ENCODE measurements at regions not wholly inside any gene's neighbourhood (a gene's known extent, or its start where the extent isn't known, plus 50 kb on each side); places are given as distances from the start of the nearest gene placed in this dataset.

DNA sequence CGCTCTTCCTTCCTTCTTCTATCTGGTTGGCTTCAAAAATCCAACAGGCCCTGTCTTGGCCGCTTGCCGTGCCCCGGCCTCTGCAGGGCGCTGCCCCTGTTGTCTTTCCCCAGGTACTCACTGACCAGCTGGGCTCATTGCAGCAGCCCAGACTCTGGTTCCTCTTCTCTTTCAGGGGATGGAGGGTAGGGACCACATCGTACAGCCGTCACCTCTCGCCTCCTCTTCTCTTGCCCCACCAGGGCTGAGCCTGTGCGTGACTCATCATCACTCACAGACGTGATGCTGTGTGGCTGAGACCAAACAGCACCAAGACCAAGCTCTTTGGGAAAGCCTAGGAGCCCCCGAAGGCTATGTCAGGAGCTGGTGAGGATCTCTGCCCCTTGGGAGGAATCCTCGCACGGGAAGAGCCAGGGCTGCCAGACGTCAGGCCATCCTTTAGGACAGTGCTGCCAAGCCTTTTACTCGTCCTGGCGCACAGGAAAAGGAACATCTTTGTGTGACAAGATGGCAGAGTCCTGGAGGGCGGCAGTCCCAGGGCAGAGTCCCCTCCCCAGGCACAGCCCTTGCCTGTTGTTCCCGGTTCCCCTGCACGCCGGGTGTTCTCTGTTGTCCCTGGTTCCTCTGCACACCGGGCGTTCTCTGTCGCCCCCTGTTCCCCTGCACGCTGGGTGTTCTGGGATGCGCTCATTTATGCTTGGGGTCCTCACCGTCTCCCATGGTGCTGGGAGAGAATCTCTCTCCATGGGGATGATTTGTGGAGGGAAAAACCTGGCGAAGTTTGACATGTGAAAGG is 188.5 kb upstream of the SHH start:
- TF ChIP-seq, protein P1, sequence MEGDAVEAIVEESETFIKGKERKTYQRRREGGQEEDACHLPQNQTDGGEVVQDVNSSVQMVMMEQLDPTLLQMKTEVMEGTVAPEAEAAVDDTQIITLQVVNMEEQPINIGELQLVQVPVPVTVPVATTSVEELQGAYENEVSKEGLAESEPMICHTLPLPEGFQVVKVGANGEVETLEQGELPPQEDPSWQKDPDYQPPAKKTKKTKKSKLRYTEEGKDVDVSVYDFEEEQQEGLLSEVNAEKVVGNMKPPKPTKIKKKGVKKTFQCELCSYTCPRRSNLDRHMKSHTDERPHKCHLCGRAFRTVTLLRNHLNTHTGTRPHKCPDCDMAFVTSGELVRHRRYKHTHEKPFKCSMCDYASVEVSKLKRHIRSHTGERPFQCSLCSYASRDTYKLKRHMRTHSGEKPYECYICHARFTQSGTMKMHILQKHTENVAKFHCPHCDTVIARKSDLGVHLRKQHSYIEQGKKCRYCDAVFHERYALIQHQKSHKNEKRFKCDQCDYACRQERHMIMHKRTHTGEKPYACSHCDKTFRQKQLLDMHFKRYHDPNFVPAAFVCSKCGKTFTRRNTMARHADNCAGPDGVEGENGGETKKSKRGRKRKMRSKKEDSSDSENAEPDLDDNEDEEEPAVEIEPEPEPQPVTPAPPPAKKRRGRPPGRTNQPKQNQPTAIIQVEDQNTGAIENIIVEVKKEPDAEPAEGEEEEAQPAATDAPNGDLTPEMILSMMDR (IDR thresholded peaks at IDR 0.05), result no peak
- no peak for TF ChIP-seq POLR2A (IDR thresholded peaks at IDR 0.05)

All from thyroid gland (tissue), 4 donors.